ENCODE measurements at regions not wholly inside any gene's neighbourhood (a gene's known extent, or its start where the extent isn't known, plus 50 kb on each side); places are given as distances from the start of the nearest gene placed in this dataset.
A peak's percentile ranks its signal among the peaks of the same experiment; 100 is the strongest.

- no peak overlapping the region for H3K4me3 ChIP-seq (ENCODE audit: low read depth, poor library complexity, severe bottlenecking)
- WGBS, 2 donors = 48 to 60% methylated on average over 2 of the region's 2 CpGs
- intact Hi-C loops (cut with DNase I; ENCODE audit: low total_unique reads) = no loop called here
- no peak for TF ChIP-seq CTCF (IDR thresholded peaks at IDR 0.05)
- DNase-seq (ENCODE audit: low spot score in 2 of 2) = peak in 1 of 2 donors; percentile 63
These were observed 64.9 kb upstream of the OSMR start for GRCh38 chr5:38780945-38781344.

- intact Hi-C loops (cut with DNase I; ENCODE audit: low total_unique reads) = no loop called here
- WGBS, 2 donors = 84 to 97% methylated on average over 1 of the region's 1 CpG
- TF ChIP-seq CTCF (IDR thresholded peaks at IDR 0.05) (no peak), POLR2A (IDR thresholded peaks at IDR 0.05) (no peak)
- H3K4me3 ChIP-seq (ENCODE audit: low read depth, poor library complexity, severe bottlenecking) = no peak overlapping the region
- DNase-seq (ENCODE audit: low spot score in 2 of 2) = no peak
These were observed 63.5 kb upstream of the OSMR start for GRCh38 chr5:38782180-38782835.

- intact Hi-C loops (cut with DNase I; ENCODE audit: low total_unique reads) = no loop called here
- no peak overlapping the region for H3K4me3 ChIP-seq (ENCODE audit: low read depth, poor library complexity, severe bottlenecking)
- TF ChIP-seq CTCF (IDR thresholded peaks at IDR 0.05) = no peak
- no peak for TF ChIP-seq POLR2A (IDR thresholded peaks at IDR 0.05)
- DNase-seq (ENCODE audit: low spot score in 2 of 2) = peak in 1 of 2 donors; percentile 56
- WGBS, 2 donors = 41 to 47% methylated on average over 2 of the region's 2 CpGs
These were observed 62.7 kb upstream of the OSMR start for GRCh38 chr5:38783011-38783561.

DNA sequence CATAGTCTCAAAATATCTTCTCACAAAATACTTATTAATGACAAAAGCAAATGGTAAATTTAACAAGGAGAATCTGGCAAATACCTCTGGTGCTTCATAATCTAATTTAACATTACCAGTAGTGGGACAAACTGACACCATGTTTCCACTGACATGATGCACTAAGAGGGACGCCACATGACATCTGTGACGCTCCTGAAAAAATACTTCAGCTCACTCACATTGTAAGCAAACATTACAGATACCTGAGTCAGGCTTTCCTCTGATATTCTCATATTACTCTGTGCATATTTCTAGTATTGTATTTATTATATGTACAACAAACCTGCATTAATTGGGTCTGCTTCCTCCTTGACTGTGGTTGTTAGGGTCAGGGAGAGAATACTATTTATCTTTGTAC, 56.7 kb upstream of the OSMR start:
- no peak overlapping the region for H3K4me3 ChIP-seq (ENCODE audit: low read depth, poor library complexity, severe bottlenecking)
- 98 to 100% methylated on average over 2 of the region's 2 CpGs for WGBS, 2 donors
- DNase-seq (ENCODE audit: low spot score in 2 of 2) = no peak
- TF ChIP-seq CTCF (IDR thresholded peaks at IDR 0.05) (no peak), POLR2A (IDR thresholded peaks at IDR 0.05) (no peak)
- intact Hi-C loops (cut with DNase I; ENCODE audit: low total_unique reads) = no loop called here

GRCh38 chr5:38789777-38790176, 56.0 kb upstream of the OSMR start:
- intact Hi-C loops (cut with DNase I; ENCODE audit: low total_unique reads) = no loop called here
- 78 to 95% methylated on average over 2 of the region's 2 CpGs for WGBS, 2 donors
- no peak for DNase-seq (ENCODE audit: low spot score in 2 of 2)
- H3K4me3 ChIP-seq (ENCODE audit: low read depth, poor library complexity, severe bottlenecking) = no peak overlapping the region
- TF ChIP-seq POLR2A (IDR thresholded peaks at IDR 0.05) (no peak), CTCF (IDR thresholded peaks at IDR 0.05) (no peak)

GRCh38 chr5:38790268-38790667, 55.5 kb upstream of the OSMR start:
- H3K4me3 ChIP-seq (ENCODE audit: low read depth, poor library complexity, severe bottlenecking) = no peak overlapping the region
- TF ChIP-seq CTCF (IDR thresholded peaks at IDR 0.05) = no peak
- TF ChIP-seq POLR2A (IDR thresholded peaks at IDR 0.05) = no peak
- no peak for DNase-seq (ENCODE audit: low spot score in 2 of 2)
- WGBS, 2 donors = 92 to 96% methylated on average over 1 of the region's 1 CpG
- intact Hi-C loops (cut with DNase I; ENCODE audit: low total_unique reads) = no loop called here

Data from lower leg skin (tissue), 4 donors.